Upper lobe of left lung (tissue), 4 donors: ENCODE measurements at regions not wholly inside any gene's neighbourhood (a gene's known extent, or its start where the extent isn't known, plus 50 kb on each side); places are given as distances from the start of the nearest gene placed in this dataset.

Source experiments
- CTCF ChIP-seq, 6 experiments: fragments of 450-650 bp in 4 of 6; fragments of 200-600 bp in 2 of 6; sonication (generic) in 2 of 6; IDR thresholded peaks; one replicate each; pipeline ENCODE4 v1.5.1; 2016 to 2019; ENCODE audit warnings: antibody characterized with exemption in 6 of 6
- POLR2A ChIP-seq, 4 donors: fragments of 450-650 bp; IDR thresholded peaks; one replicate each; pipeline ENCODE4 v1.5.1; 2016 to 2017; ENCODE audit warnings: antibody characterized with exemption in 4 of 4, mild to moderate bottlenecking in 2 of 4
- POLR2AphosphoS5 ChIP-seq, 2 donors: sonication (generic); formaldehyde crosslinking; IDR thresholded peaks; one replicate each; pipeline ENCODE4 v1.5.1; 2017; ENCODE audit warnings: antibody characterized with exemption in 2 of 2

DNA sequence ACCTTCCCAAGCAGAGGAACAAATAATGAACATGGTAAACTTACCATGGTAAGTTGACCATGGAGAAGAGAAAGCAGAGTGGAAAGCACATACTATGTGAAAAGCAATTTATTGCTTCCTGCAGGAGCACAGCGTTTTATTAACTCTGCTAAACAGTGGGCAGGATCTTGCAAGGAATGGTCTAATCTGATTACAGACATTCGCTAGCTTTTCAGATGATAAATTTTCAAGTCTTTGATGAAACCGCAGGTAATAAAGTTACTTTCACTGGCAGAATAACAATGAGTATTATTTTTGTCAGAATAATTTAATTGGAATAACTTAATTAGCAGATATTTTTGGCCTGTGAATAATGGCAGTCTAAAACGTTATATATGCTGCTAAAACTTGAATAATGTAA lies 89.6 kb upstream of the HGF start:
- TF ChIP-seq POLR2A (IDR thresholded peaks at IDR 0.05) (no peak), CTCF (IDR thresholded peaks at IDR 0.05) (no peak), POLR2AphosphoS5 (IDR thresholded peaks at IDR 0.05) (no peak)
